ENCODE measurements at regions not wholly inside any gene's neighbourhood (a gene's known extent, or its start where the extent isn't known, plus 50 kb on each side); places are given as distances from the start of the nearest gene placed in this dataset.

DNA sequence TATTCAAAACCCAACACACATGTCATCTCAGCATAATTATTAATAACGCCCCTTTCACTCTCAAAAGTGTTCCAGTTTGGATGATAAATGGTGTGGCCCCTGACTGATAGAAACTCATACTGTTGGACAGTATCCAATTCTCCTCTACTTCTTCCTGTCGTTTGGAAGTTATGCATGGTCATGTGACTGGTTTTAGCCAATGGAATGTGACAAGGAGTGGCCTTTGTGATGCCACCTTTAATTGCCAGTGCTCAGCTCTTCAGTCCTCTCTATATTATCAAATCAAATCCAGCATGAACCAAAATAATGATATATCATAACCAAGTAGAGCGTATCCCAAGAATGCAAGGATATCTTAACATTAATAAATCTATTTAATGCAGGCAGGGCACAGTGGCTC is 117.8 kb upstream of the SPIN1 start:
- TF ChIP-seq CTCF (conservative IDR thresholded peaks at IDR 0.05 in 1 of 2, IDR thresholded peaks at IDR 0.05 in 1 of 2; ENCODE audit: low read depth in 1 of 2, low read length in 2 of 2) (no peak), EZH2 (IDR thresholded peaks at IDR 0.05; ENCODE audit: low read length, missing control alignments) (no peak)

All from fibroblast of lung (primary cell).